Left lung (tissue), 4 donors: ENCODE measurements at regions not wholly inside any gene's neighbourhood (a gene's known extent, or its start where the extent isn't known, plus 50 kb on each side); places are given as distances from the start of the nearest gene placed in this dataset.

Experiments used
- ATAC-seq: fragments of 200-7000 bp; cut with Tn5 transposase; one replicate; pipeline ENCODE4 v1.9.1; 2020; ENCODE audit warnings: moderate library complexity
- DNase-seq, 4 donors: peaks; one replicate each; pipeline ENCODE4 v3.0.0-alpha.2; 2013 to 2020
- H3K27ac ChIP-seq, 2 donors: fragments of 200-600 bp; sonication (generic) in 1 of 2; one replicate each; pipeline versions ENCODE4 v1.5.0 to v1.8.0; 2020 to 2021
- H3K27me3 ChIP-seq, 2 donors: fragments of 200-600 bp; sonication (generic) in 1 of 2; one replicate each; pipeline versions ENCODE4 v1.5.0 to v1.8.0; 2020 to 2021
- H3K36me3 ChIP-seq, 2 donors: fragments of 200-600 bp; sonication (generic) in 1 of 2; one replicate each; pipeline versions ENCODE4 v1.5.0 to v1.8.0; 2020 to 2021
- H3K4me1 ChIP-seq, 2 donors: fragments of 200-600 bp; one replicate each; pipeline ENCODE4 v1.8.0; 2021
- H3K4me3 ChIP-seq, 2 donors: fragments of 200-600 bp; sonication (generic) in 1 of 2; one replicate each; pipeline versions ENCODE4 v1.5.0 to v1.8.0; 2020 to 2021; ENCODE audit warnings: mild to moderate bottlenecking in 1 of 2
- H3K9me3 ChIP-seq, 2 donors: fragments of 200-600 bp; sonication (generic) in 1 of 2; one replicate each; pipeline versions ENCODE4 v1.5.0 to v1.8.0; 2020 to 2021
- intact Hi-C, 2 donors: fragments of 100-400 bp; cut with DNase I; formaldehyde crosslinking; loops; one replicate each; pipeline versions ENCODE4 v1.11.2 to v1.14.2; 2022
- TF ChIP-seq, protein P1 (sequence below), 2 donors: fragments of 200-600 bp; sonication (generic) in 1 of 2; IDR thresholded peaks; one replicate each; pipeline versions ENCODE4 v1.5.0 to v1.8.0; 2021; ENCODE audit warnings: antibody characterized with exemption in 2 of 2
- donor health status: DM: no; HTN: yes; CAD: no.
- donor health status: DM: no; HTN: no; CAD: no.

DNA sequence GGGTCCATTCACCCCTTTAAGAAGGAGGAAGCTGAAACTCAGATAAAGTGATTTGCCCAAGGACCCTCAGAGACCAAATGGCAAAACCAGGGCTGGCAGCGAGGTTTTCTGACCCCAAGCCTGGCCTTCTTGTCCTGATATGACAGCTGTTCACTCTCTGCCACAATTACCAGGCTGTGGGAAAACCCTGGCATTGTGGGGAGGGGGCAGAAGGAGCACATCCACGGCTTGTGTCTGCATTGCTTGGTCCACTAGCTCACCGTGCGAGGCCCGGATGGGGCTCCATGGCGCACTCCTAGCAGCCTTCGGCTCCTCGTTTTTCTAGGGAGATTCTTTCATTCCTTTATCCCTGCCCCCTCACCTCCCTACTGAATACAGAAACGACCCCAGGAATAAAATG is 143.4 kb upstream of the SIX2 start:
- Histone ChIP-seq H3K27me3 (no peaks in the 10 kb centered on the region), H3K9me3 (peaks cover 0 to 17% of the 10 kb centered on the region in 2 donors), H3K27ac (no peak overlapping the region), H3K36me3 (no peaks in the 10 kb centered on the region), H3K4me1 (no peaks in the 10 kb centered on the region), H3K4me3 (no peak overlapping the region)
- TF ChIP-seq, protein P1, sequence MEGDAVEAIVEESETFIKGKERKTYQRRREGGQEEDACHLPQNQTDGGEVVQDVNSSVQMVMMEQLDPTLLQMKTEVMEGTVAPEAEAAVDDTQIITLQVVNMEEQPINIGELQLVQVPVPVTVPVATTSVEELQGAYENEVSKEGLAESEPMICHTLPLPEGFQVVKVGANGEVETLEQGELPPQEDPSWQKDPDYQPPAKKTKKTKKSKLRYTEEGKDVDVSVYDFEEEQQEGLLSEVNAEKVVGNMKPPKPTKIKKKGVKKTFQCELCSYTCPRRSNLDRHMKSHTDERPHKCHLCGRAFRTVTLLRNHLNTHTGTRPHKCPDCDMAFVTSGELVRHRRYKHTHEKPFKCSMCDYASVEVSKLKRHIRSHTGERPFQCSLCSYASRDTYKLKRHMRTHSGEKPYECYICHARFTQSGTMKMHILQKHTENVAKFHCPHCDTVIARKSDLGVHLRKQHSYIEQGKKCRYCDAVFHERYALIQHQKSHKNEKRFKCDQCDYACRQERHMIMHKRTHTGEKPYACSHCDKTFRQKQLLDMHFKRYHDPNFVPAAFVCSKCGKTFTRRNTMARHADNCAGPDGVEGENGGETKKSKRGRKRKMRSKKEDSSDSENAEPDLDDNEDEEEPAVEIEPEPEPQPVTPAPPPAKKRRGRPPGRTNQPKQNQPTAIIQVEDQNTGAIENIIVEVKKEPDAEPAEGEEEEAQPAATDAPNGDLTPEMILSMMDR (IDR thresholded peaks at IDR 0.05), result no peak
- ATAC-seq, result no peak
- no peak for DNase-seq
- intact Hi-C loops, result no loop called here

DNA sequence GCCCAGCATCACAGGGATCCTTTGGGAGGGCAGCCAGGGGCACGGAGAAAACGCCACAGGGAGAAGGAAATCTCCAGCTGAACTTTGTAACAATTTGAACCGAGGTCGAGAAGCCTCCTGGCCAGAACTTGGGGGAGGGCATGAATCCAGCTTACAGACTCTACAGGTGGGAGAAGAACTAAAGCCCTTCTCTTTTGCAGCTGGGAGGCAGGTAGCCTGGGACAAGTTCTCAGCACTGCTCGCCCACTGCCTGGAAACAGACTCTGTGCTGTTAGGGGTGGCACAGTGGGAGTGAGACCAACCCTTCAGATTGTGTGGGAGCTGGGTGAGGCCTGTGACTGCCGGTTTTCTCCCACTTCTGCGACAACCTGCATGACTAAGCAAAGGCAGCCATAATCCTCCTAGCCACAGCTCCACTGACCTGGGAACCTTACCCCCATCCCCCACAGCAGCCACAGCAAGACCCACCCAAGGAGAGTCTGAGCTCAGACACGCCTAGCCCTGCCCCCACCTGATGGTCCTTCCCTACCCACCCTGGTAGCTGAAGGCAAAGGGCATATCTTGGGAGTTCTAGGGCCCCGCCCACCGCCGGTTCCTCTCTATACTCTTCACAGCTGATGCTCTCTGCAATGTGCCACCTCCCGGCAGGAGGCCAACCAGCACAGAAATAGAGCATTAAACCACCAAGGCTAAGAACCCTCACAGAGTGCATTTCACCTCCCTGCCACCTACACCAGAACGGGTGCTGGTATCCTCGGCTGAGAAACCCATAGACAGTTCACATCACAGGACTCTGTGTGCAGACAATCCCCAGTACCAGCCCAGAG is 136.0 kb upstream of the SIX2 start:
- Histone ChIP-seq H3K4me3 (no peak overlapping the region), H3K27me3 (peaks cover 17 to 47% of the 10 kb centered on the region in 2 donors), H3K36me3 (no peaks in the 10 kb centered on the region), H3K4me1 (no peaks in the 10 kb centered on the region), H3K9me3 (peaks cover 0 to 3% of the 10 kb centered on the region in 2 donors), H3K27ac (no peak overlapping the region)
- TF ChIP-seq, protein P1 (IDR thresholded peaks at IDR 0.05), result no peak
- DNase-seq, result no peak
- intact Hi-C loops, result no loop called here
- no peak for ATAC-seq

DNA sequence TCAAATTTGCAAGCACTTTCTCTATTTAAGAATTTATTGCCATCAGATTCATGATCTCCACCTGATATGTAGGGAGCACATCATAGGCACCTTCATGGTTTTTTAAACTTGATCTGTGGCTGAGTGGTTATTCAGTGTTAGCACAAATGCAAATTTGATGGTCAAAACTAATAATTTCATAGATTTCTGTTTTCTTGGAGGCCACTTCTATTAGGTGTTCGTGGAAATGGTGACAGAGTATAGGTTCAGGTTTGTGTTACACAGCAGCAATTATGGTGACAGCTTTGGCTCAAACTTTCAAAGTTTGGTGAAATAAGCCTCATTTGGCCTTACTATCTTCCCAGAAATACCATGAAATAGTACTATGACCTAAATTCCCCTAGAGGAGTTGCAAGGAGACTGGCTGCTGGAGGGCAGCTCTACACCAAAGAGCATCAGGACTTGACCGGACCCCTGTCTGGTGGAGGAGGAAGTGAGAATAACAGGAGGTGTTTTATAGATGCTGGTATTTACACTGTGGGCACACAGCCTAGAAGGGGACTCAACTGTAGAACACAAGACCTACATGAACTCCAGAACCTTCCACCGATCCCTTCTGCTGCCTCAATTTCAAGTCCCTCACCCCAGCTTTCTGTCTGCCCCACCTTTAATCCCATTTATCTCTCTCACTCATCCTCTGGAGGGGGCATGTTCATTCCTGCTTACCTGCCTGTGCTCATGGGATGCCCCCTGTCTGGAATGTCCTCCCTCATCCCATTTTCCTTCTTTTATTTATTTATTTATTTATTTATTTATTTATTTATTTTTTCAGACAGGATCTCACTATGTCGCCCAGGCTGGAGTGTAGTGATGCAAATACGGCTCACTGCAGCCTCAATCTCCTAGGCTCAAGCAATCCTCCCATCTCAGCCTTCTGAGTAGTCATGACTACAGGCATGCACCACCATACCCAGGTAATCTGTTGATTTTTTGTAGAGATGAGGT is 132.9 kb upstream of the SIX2 start:
- H3K4me1 ChIP-seq, result no peaks in the 10 kb centered on the region
- H3K36me3 ChIP-seq, result no peaks in the 10 kb centered on the region
- DNase-seq (no peak), ATAC-seq (no peak)
- TF ChIP-seq, protein P1 (IDR thresholded peaks at IDR 0.05), result no peak
- H3K27ac ChIP-seq, result no peak overlapping the region
- no peaks in the 10 kb centered on the region for H3K9me3 ChIP-seq
- no peak overlapping the region for H3K4me3 ChIP-seq
- intact Hi-C loops, result no loop called here
- H3K27me3 ChIP-seq, result peaks cover 14 to 47% of the 10 kb centered on the region in 2 donors

DNA sequence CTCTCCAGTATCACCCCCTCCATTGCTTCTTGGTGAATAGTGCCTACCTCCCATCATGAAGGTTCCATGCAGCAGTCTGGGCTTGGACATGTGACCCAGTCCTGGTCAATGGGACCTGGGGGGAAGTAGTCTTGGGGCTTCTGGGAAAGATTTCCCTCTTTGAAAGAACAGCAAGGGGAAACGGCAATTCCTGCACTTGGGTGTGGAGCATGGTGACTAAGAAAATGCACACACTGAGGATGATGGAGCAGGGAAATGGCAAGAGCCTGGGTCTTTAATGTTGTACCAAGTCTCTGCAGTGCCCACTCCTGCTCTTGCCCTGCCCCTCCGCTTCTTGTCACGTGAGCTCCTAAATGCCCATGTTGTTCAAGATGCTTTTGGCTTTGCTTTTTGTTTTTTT is 131.4 kb upstream of the SIX2 start:
- no peak for ATAC-seq
- H3K36me3 ChIP-seq, result no peaks in the 10 kb centered on the region
- H3K9me3 ChIP-seq, result no peaks in the 10 kb centered on the region
- peaks cover 13 to 41% of the 10 kb centered on the region in 2 donors for H3K27me3 ChIP-seq
- no peaks in the 10 kb centered on the region for H3K4me1 ChIP-seq
- intact Hi-C loops, result no loop called here
- DNase-seq, result no peak
- TF ChIP-seq, protein P1 (IDR thresholded peaks at IDR 0.05), result no peak
- no peak overlapping the region for H3K27ac ChIP-seq
- H3K4me3 ChIP-seq, result no peak overlapping the region

DNA sequence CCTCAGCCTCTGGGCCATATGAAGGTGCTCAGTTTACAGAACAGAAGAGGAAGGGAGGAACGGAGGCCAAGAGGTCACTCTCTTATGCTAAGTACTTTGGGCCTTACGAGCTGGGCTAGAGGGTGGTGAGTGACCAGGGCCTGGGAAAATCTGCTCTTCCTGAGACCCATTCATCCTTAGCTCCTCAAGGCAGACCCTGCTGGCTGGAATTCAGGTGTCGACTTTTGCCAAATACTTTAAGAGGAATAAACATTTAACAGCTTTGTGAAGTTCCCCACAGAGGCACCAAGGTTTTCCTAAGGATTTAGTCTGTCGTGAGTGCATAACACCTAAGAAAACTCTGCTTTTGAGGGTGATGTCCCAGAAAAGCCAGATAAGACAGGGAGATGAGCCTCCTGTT is 129.7 kb upstream of the SIX2 start:
- H3K4me3 ChIP-seq, result no peak overlapping the region
- intact Hi-C loops, result no loop called here

More for the DNA sequence above, 129.7 kb upstream of the SIX2 start:
- TF ChIP-seq, protein P1 (IDR thresholded peaks at IDR 0.05), result no peak
- H3K36me3 ChIP-seq, result no peaks in the 10 kb centered on the region
- H3K4me1 ChIP-seq, result no peaks in the 10 kb centered on the region
- DNase-seq (no peak), ATAC-seq (no peak)
- H3K27me3 ChIP-seq, result peaks cover 11 to 27% of the 10 kb centered on the region in 2 donors
- no peaks in the 10 kb centered on the region for H3K9me3 ChIP-seq
- H3K27ac ChIP-seq, result no peak overlapping the region
